ENCODE measurements at regions not wholly inside any gene's neighbourhood (a gene's known extent, or its start where the extent isn't known, plus 50 kb on each side); places are given as distances from the start of the nearest gene placed in this dataset.

GRCh38 chr3:177681156-177681555 is 483.9 kb upstream of the TBL1XR1 start:
- Histone ChIP-seq H3K27me3 (ENCODE audit: insufficient read depth, low read depth, low read length) (no peaks in the 10 kb centered on the region), H3F3A (ENCODE audit: insufficient read depth, low read length, poor library complexity, severe bottlenecking) (peaks cover under 1% of the 10 kb centered on the region), H3K36me3 (ENCODE audit: insufficient read depth, low read length) (no peaks in the 10 kb centered on the region), H3K9me3 (ENCODE audit: low read length) (no peaks in the 10 kb centered on the region), H4K20me1 (ENCODE audit: insufficient read depth) (no peaks in the 10 kb centered on the region), H3K4me2 (ENCODE audit: low read length) (no peak overlapping the region), H3K9ac (ENCODE audit: low read length) (no peak overlapping the region), H3K4me3 (ENCODE audit: low read length) (no peak overlapping the region), H2AFZ (ENCODE audit: low read depth, low read length) (no peak overlapping the region), H3K79me2 (replicated peaks; ENCODE audit: insufficient read depth, low read length) (no peaks in the 10 kb centered on the region), H3K27ac (ENCODE audit: low read length) (no peak overlapping the region), H3K9me2 (ENCODE audit: insufficient read depth, low read length) (no peaks in the 10 kb centered on the region)
- TF ChIP-seq MXI1 (conservative IDR thresholded peaks at IDR 0.05; ENCODE audit: poor library complexity, severe bottlenecking), result no peak
- TF ChIP-seq REST (IDR thresholded peaks at IDR 0.05; ENCODE audit: borderline replicate concordance), result peak; percentile 26

- H3K9me3 ChIP-seq (ENCODE audit: low read length), result no peaks in the 10 kb centered on the region
- no peak overlapping the region for H3K27ac ChIP-seq (ENCODE audit: low read length)
- no peaks in the 10 kb centered on the region for H3K36me3 ChIP-seq (ENCODE audit: insufficient read depth, low read length)
- H3K4me3 ChIP-seq (ENCODE audit: low read length), result no peak overlapping the region
- no peaks in the 10 kb centered on the region for H3K27me3 ChIP-seq (ENCODE audit: insufficient read depth, low read depth, low read length)
- H3K4me2 ChIP-seq (ENCODE audit: low read length), result no peak overlapping the region
- no peak overlapping the region for H2AFZ ChIP-seq (ENCODE audit: low read depth, low read length)
- no peaks in the 10 kb centered on the region for H3F3A ChIP-seq (ENCODE audit: insufficient read depth, low read length, poor library complexity, severe bottlenecking)
- H3K9ac ChIP-seq (ENCODE audit: low read length), result no peak overlapping the region
- H3K79me2 ChIP-seq (replicated peaks; ENCODE audit: insufficient read depth, low read length), result no peaks in the 10 kb centered on the region
- no peaks in the 10 kb centered on the region for H4K20me1 ChIP-seq (ENCODE audit: insufficient read depth)
- no peaks in the 10 kb centered on the region for H3K9me2 ChIP-seq (ENCODE audit: insufficient read depth, low read length)
- TF ChIP-seq SMC3 (conservative IDR thresholded peaks at IDR 0.05; ENCODE audit: poor library complexity) (no peak), POLR2AphosphoS5 (IDR thresholded peaks at IDR 0.05) (no peak), RAD21 (conservative IDR thresholded peaks at IDR 0.05) (no peak), EZH2 (IDR thresholded peaks at IDR 0.05; ENCODE audit: borderline replicate concordance, insufficient read depth, low read length, poor library complexity, severe bottlenecking) (no peak), EP300 (conservative IDR thresholded peaks at IDR 0.05; ENCODE audit: poor library complexity, severe bottlenecking) (no peak), MXI1 (conservative IDR thresholded peaks at IDR 0.05; ENCODE audit: poor library complexity, severe bottlenecking) (no peak), CTCF (IDR thresholded peaks at IDR 0.05; ENCODE audit: poor library complexity, severe bottlenecking) (no peak), TAF1 (IDR thresholded peaks at IDR 0.05; ENCODE audit: low read depth) (no peak), REST (IDR thresholded peaks at IDR 0.05; ENCODE audit: borderline replicate concordance) (no peak)
Observed at GRCh38 chr3:177681852-177682251, 484.6 kb upstream of the TBL1XR1 start.

Measured in neural cell (in vitro differentiated cells).